ENCODE measurements at regions not wholly inside any gene's neighbourhood (a gene's known extent, or its start where the extent isn't known, plus 50 kb on each side); places are given as distances from the start of the nearest gene placed in this dataset.

DNA sequence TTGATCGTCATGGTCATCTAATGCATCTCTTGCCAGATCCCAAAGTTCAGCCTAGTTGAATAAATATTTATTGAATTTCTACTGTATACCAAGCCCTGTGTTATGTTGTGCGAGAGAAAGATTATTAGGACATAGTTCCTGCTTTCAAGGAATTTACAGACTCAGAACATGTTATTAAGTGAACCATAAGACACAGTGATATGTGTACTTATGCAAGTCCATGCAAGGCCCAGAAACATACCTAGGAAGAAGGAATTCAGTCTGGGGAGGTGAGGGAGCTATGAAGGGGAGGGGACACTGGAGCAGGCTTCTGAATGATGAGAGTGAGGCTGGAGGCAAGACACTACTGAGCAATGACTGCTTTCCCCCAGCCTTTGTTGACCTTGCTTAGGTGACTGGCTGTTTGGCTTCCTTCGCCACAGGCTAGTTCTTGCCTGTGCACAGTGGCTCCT lies 81.4 kb downstream of the ACAA2 start:
- peaks cover 0 to 10% (median 0%) of the 10 kb centered on the region in 9 donors for H3K27me3 ChIP-seq
- no peaks in the 10 kb centered on the region for H3K9me3 ChIP-seq
- no peak overlapping the region for H3K27ac ChIP-seq
- no peak overlapping the region for H3K4me3 ChIP-seq
- intact Hi-C loops (cut with DNase I): loop anchor here in 3 of 10 donors (10.0 kb wide), 3 partner anchors 87 to 167 kb away; partner anchors contain the start of gene LIPG (in 1 of the 3)
- WGBS, 4 donors: 93 to 98% (median 96%) methylated on average over 3 of the region's 3 CpGs
- H3K4me1 ChIP-seq: peaks cover 0 to 28% (median 0%) of the 10 kb centered on the region in 12 donors
- H3K36me3 ChIP-seq: no peaks in the 10 kb centered on the region
- DNase-seq: no peak
- ATAC-seq: no peak
- no peak for TF ChIP-seq POLR2A (IDR thresholded peaks at IDR 0.05)
- TF ChIP-seq, protein P1, sequence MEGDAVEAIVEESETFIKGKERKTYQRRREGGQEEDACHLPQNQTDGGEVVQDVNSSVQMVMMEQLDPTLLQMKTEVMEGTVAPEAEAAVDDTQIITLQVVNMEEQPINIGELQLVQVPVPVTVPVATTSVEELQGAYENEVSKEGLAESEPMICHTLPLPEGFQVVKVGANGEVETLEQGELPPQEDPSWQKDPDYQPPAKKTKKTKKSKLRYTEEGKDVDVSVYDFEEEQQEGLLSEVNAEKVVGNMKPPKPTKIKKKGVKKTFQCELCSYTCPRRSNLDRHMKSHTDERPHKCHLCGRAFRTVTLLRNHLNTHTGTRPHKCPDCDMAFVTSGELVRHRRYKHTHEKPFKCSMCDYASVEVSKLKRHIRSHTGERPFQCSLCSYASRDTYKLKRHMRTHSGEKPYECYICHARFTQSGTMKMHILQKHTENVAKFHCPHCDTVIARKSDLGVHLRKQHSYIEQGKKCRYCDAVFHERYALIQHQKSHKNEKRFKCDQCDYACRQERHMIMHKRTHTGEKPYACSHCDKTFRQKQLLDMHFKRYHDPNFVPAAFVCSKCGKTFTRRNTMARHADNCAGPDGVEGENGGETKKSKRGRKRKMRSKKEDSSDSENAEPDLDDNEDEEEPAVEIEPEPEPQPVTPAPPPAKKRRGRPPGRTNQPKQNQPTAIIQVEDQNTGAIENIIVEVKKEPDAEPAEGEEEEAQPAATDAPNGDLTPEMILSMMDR (IDR thresholded peaks at IDR 0.05): no peak

DNA sequence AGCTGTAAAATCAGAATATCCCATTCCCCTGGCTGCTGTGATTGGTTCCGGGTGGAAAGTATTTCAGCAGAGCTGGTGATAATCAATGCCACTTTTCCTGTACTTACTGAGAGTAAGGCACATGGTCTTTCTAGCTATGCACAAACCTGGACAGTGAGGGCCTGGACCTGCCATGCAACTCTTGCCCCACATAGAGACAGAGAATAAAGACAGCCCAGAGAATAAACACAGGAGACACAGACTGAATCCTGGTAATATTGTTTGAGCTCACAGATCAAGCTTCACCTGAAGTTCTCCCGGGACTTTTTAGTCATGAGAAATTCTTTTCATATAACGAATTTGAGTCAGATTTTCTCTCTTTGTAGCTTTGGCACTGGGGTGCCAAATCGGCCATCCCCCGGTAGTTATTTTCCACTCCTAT lies 81.9 kb downstream of the ACAA2 start:
- TF ChIP-seq, protein P1 (IDR thresholded peaks at IDR 0.05): no peak
- TF ChIP-seq POLR2A (IDR thresholded peaks at IDR 0.05): no peak
- H3K27ac ChIP-seq: no peak overlapping the region
- intact Hi-C loops (cut with DNase I): loop anchor here in 3 of 10 donors (10.0 kb wide), 3 partner anchors 87 to 167 kb away; partner anchors contain the start of gene LIPG (in 1 of the 3)
- no peak for ATAC-seq
- no peaks in the 10 kb centered on the region for H3K9me3 ChIP-seq
- no peak overlapping the region for H3K4me3 ChIP-seq
- no peaks in the 10 kb centered on the region for H3K36me3 ChIP-seq
- DNase-seq: no peak
- H3K4me1 ChIP-seq: peaks cover 0 to 33% (median 0%) of the 10 kb centered on the region in 12 donors
- whole genome bisulfite sequencing, 4 donors: 89 to 94% (median 94%) methylated on average over 5 of the region's 5 CpGs
- peaks cover 0 to 5% (median 0%) of the 10 kb centered on the region in 9 donors for H3K27me3 ChIP-seq

DNA sequence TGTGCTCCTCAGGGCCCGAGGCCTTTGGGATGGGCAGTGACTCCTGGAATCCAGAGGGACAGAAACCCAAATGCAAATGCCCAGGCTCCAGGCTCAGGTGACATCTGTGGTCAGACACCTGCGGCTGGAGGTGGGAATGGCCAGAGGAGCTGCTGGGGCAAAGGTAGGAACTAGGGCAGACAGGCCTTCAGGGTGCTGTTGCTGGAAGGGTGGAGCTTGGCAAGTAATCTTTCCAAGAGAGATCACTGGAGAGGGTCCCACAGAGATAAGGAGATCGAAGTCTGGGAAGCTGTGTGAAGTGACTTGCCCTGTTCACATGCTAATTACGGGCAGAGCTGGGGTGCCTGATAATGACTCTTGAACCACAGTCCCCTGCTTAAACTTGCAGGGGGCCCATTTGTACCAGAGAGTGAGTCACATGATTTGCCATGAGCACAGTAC lies 82.4 kb downstream of the ACAA2 start:
- no peak overlapping the region for H3K27ac ChIP-seq
- no peaks in the 10 kb centered on the region for H3K9me3 ChIP-seq
- 69 to 80% (median 75%) methylated on average over 4 of the region's 4 CpGs for WGBS, 4 donors
- H3K4me1 ChIP-seq: peaks cover 0 to 35% (median 0%) of the 10 kb centered on the region in 12 donors
- intact Hi-C loops (cut with DNase I): loop anchor here in 3 of 10 donors (10.0 kb wide), 3 partner anchors 86 to 166 kb away; partner anchors contain the start of gene LIPG (in 1 of the 3)
- ATAC-seq: no peak
- TF ChIP-seq, protein P1 (IDR thresholded peaks at IDR 0.05): no peak
- TF ChIP-seq POLR2A (IDR thresholded peaks at IDR 0.05): no peak
- H3K4me3 ChIP-seq: no peak overlapping the region
- no peaks in the 10 kb centered on the region for H3K36me3 ChIP-seq
- H3K27me3 ChIP-seq: peaks cover 0 to 3% (median 0%) of the 10 kb centered on the region in 9 donors
- no peak for DNase-seq

DNA sequence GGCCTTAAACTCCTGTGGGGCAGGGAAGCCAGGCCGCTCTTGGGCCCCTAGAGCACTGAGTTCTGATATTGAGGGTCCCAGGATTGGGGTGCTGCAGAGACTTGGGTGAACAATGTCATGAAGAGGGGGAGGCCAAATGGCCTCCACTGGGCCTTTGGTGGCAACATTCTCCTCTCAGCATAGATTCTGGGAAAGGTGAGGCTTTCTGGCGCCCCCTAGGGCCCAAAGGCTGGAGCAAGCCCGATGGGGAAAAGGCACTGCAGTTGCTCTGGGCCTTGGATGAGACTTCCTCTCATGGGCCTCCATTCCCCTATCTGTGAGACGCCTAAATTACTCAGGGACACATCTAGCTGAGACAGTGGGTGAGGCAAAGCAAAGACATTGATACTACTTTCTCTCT lies 84.8 kb downstream of the ACAA2 start:
- no peaks in the 10 kb centered on the region for H3K36me3 ChIP-seq
- H3K27ac ChIP-seq: no peak overlapping the region
- DNase-seq: peak in 2 of 5 donors; percentile 32 to 68
- H3K9me3 ChIP-seq: no peaks in the 10 kb centered on the region
- WGBS, 4 donors: 49 to 65% (median 61%) methylated on average over 3 to 4 of the region's 4 CpGs
- H3K4me3 ChIP-seq: no peak overlapping the region
- peaks cover 0 to 42% (median 6%) of the 10 kb centered on the region in 12 donors for H3K4me1 ChIP-seq
- TF ChIP-seq, protein P1 (IDR thresholded peaks at IDR 0.05): peak; percentile 18 to 64 (median 46)
- no peak for TF ChIP-seq POLR2A (IDR thresholded peaks at IDR 0.05)
- intact Hi-C loops (cut with DNase I): loop anchor here in 1 of 10 donors (10.0 kb wide), 1 partner anchor 164 kb away; the partner anchor contains the start of gene LIPG
- ATAC-seq: no peak
- no peaks in the 10 kb centered on the region for H3K27me3 ChIP-seq
